ENCODE measurements at regions not wholly inside any gene's neighbourhood (a gene's known extent, or its start where the extent isn't known, plus 50 kb on each side); places are given as distances from the start of the nearest gene placed in this dataset.

DNA sequence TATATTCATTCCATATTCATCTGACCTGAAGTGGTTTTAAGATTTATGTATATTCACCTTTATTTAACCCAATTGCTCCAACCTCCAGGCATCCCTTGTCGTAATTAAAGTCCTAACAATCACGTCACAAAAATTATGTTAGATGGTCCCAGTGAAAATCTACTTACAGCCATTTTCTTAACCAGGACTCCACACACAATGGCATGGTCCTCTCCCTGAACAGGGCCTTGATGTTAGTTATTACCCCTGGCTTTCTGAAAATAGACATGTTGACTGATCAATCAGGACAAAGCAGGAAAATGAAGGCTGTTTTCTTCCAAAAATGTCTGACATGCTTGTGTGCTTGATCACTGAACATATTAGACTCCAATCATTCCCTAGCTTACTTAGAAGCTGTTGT lies 542.7 kb upstream of the SLITRK5 start:
- Histone ChIP-seq H3K27ac (ENCODE audit: low read length) (no peak overlapping the region), H3K36me3 (replicated peaks; ENCODE audit: insufficient read depth, low read length) (no peaks in the 10 kb centered on the region), H4K20me1 (ENCODE audit: insufficient read depth, low read length) (no peaks in the 10 kb centered on the region), H3K9me2 (replicated peaks; ENCODE audit: insufficient read depth, low read length) (no peaks in the 10 kb centered on the region), H3K79me2 (ENCODE audit: low read length) (no peaks in the 10 kb centered on the region), H3F3A (ENCODE audit: insufficient read depth, low read length) (no peaks in the 10 kb centered on the region), H3K27me3 (replicated peaks; ENCODE audit: insufficient read depth, low read length) (no peaks in the 10 kb centered on the region), H3K4me2 (ENCODE audit: low read depth, low read length) (no peak overlapping the region), H3K9me3 (replicated peaks; ENCODE audit: insufficient read depth, low read length) (no peaks in the 10 kb centered on the region), H3K4me3 (ENCODE audit: low read length) (no peak overlapping the region), H2AFZ (ENCODE audit: low read length) (no peak overlapping the region), H3K9ac (ENCODE audit: low read length) (no peak overlapping the region), H3K4me1 (ENCODE audit: low read length) (no peaks in the 10 kb centered on the region)
- no peak for DNase-seq
- TF ChIP-seq CTCF (IDR thresholded peaks at IDR 0.05; ENCODE audit: low read length): no peak
- no peak for TF ChIP-seq EZH2phosphoT487 (IDR thresholded peaks at IDR 0.05; ENCODE audit: low read length)
- TF ChIP-seq EZH2 (optimal IDR thresholded peaks at IDR 0.05; ENCODE audit: low read depth, low read length): no peak

DNA sequence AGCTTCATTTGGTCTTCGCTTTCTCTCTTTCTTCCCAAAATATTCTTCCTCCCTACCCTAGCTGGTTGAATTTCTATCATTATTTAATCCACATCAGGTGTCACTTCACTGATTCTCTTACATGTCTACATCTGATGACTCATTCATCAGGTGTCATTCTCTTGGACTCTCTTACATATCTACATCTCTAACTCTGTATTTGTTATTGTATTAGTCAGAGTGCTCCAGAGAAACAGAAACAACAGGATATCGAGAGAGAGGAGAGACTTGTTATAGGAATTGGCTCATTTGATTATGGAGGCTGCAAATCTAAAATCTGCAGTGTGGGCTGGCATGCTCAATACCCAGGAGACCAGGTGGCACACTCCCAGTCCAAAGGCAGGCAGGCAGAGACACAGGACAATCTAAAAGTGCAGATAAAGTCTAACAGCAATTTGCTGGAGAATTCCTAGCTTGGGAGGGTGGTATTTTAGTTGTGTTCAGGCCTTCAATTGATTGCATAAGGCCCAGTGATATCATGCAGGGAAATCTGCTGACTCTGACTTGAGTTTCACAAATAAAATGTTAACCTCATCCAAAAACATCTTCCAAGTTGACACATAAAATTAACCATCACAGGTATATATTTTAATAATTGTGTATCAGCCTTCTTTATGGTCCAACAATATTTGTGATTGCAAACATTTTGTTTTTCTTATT lies 541.4 kb upstream of the SLITRK5 start:
- H3K4me2 ChIP-seq (ENCODE audit: low read depth, low read length): no peak overlapping the region
- DNase-seq: no peak
- no peak for TF ChIP-seq EZH2phosphoT487 (IDR thresholded peaks at IDR 0.05; ENCODE audit: low read length)

DNA sequence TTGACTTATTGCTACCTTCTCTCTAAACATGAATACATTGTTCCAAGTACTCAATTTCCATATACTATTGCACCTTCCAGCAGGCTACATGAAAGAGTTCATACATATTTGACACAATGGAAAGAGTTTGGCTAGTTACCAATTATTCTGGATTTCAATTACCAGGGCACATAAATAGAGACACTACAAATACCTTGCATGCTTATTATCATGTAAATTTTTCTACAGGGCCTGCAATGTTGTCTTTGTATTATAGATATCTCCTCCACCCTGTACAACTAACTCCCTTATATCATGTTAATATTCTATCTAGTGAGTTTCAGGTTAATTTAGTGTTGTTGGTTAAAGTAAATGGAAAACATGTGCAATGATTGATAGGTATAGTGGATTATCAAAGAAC lies 540.7 kb upstream of the SLITRK5 start:
- H3K9ac ChIP-seq (ENCODE audit: low read length): no peak overlapping the region
- H3F3A ChIP-seq (ENCODE audit: insufficient read depth, low read length): no peaks in the 10 kb centered on the region
- no peaks in the 10 kb centered on the region for H3K79me2 ChIP-seq (ENCODE audit: low read length)
- H3K27ac ChIP-seq (ENCODE audit: low read length): no peak overlapping the region
- H3K4me2 ChIP-seq (ENCODE audit: low read depth, low read length): no peak overlapping the region
- DNase-seq: no peak
- H3K36me3 ChIP-seq (replicated peaks; ENCODE audit: insufficient read depth, low read length): no peaks in the 10 kb centered on the region
- no peak overlapping the region for H2AFZ ChIP-seq (ENCODE audit: low read length)
- H4K20me1 ChIP-seq (ENCODE audit: insufficient read depth, low read length): no peaks in the 10 kb centered on the region
- no peaks in the 10 kb centered on the region for H3K9me3 ChIP-seq (replicated peaks; ENCODE audit: insufficient read depth, low read length)
- H3K4me3 ChIP-seq (ENCODE audit: low read length): no peak overlapping the region
- TF ChIP-seq EZH2 (optimal IDR thresholded peaks at IDR 0.05; ENCODE audit: low read depth, low read length) (no peak), EZH2phosphoT487 (IDR thresholded peaks at IDR 0.05; ENCODE audit: low read length) (no peak), CTCF (IDR thresholded peaks at IDR 0.05; ENCODE audit: low read length) (no peak)
- H3K27me3 ChIP-seq (replicated peaks; ENCODE audit: insufficient read depth, low read length): no peaks in the 10 kb centered on the region
- H3K4me1 ChIP-seq (ENCODE audit: low read length): no peaks in the 10 kb centered on the region
- no peaks in the 10 kb centered on the region for H3K9me2 ChIP-seq (replicated peaks; ENCODE audit: insufficient read depth, low read length)

More for the DNA sequence above, 541.4 kb upstream of the SLITRK5 start:
- H3K27me3 ChIP-seq (replicated peaks; ENCODE audit: insufficient read depth, low read length): no peaks in the 10 kb centered on the region
- H3K9me2 ChIP-seq (replicated peaks; ENCODE audit: insufficient read depth, low read length): no peaks in the 10 kb centered on the region
- no peak overlapping the region for H3K27ac ChIP-seq (ENCODE audit: low read length)
- H3K79me2 ChIP-seq (ENCODE audit: low read length): no peaks in the 10 kb centered on the region
- no peaks in the 10 kb centered on the region for H3K36me3 ChIP-seq (replicated peaks; ENCODE audit: insufficient read depth, low read length)
- no peaks in the 10 kb centered on the region for H4K20me1 ChIP-seq (ENCODE audit: insufficient read depth, low read length)
- H3K9me3 ChIP-seq (replicated peaks; ENCODE audit: insufficient read depth, low read length): no peaks in the 10 kb centered on the region
- H3K9ac ChIP-seq (ENCODE audit: low read length): no peak overlapping the region
- no peak overlapping the region for H2AFZ ChIP-seq (ENCODE audit: low read length)
- no peaks in the 10 kb centered on the region for H3F3A ChIP-seq (ENCODE audit: insufficient read depth, low read length)
- H3K4me3 ChIP-seq (ENCODE audit: low read length): no peak overlapping the region
- no peaks in the 10 kb centered on the region for H3K4me1 ChIP-seq (ENCODE audit: low read length)

GRCh38 chr13:87131611-87132010 lies 539.6 kb upstream of the SLITRK5 start:
- no peaks in the 10 kb centered on the region for H3K9me3 ChIP-seq (replicated peaks; ENCODE audit: insufficient read depth, low read length)
- H3K4me3 ChIP-seq (ENCODE audit: low read length): no peak overlapping the region
- no peaks in the 10 kb centered on the region for H4K20me1 ChIP-seq (ENCODE audit: insufficient read depth, low read length)
- no peaks in the 10 kb centered on the region for H3F3A ChIP-seq (ENCODE audit: insufficient read depth, low read length)
- DNase-seq: no peak
- H3K4me1 ChIP-seq (ENCODE audit: low read length): no peaks in the 10 kb centered on the region
- no peaks in the 10 kb centered on the region for H3K27me3 ChIP-seq (replicated peaks; ENCODE audit: insufficient read depth, low read length)
- no peaks in the 10 kb centered on the region for H3K36me3 ChIP-seq (replicated peaks; ENCODE audit: insufficient read depth, low read length)
- no peaks in the 10 kb centered on the region for H3K79me2 ChIP-seq (ENCODE audit: low read length)
- no peak for TF ChIP-seq EZH2 (optimal IDR thresholded peaks at IDR 0.05; ENCODE audit: low read depth, low read length)
- no peak for TF ChIP-seq CTCF (IDR thresholded peaks at IDR 0.05; ENCODE audit: low read length)
- TF ChIP-seq EZH2phosphoT487 (IDR thresholded peaks at IDR 0.05; ENCODE audit: low read length): no peak
- H3K27ac ChIP-seq (ENCODE audit: low read length): no peak overlapping the region
- no peak overlapping the region for H3K9ac ChIP-seq (ENCODE audit: low read length)
- H3K9me2 ChIP-seq (replicated peaks; ENCODE audit: insufficient read depth, low read length): no peaks in the 10 kb centered on the region
- H2AFZ ChIP-seq (ENCODE audit: low read length): no peak overlapping the region
- no peak overlapping the region for H3K4me2 ChIP-seq (ENCODE audit: low read depth, low read length)

All from MM.1S (cell line).